B cell (primary cell): ENCODE measurements at regions not wholly inside any gene's neighbourhood (a gene's known extent, or its start where the extent isn't known, plus 50 kb on each side); places are given as distances from the start of the nearest gene placed in this dataset.
"Not testable (repeated sequence)": the region's sequence is repeated elsewhere in the genome, so short reads cannot be mapped to it uniquely, and the experiment has no call there.

Source experiments
- ATAC-seq: fragments of 200-7000 bp; cut with Tn5 transposase; one replicate; pipeline ENCODE4 v1.10.0; 2021; ENCODE audit warnings: low read depth, mild to moderate bottlenecking, moderate number of reproducible peaks, moderate library complexity
- CTCF ChIA-PET: fragments of 350-600 bp; sonication (Branson Sonifier 250); formaldehyde crosslinking; loops from one replicate; lab custom pipeline; 2021; ENCODE audit warnings: antibody characterized with exemption, inconsistent platforms; lab: Charles Lee
- POLR2A ChIA-PET: fragments of 350-600 bp; sonication (Branson Sonifier 250); formaldehyde crosslinking; loops from one replicate; lab custom pipeline; 2021; ENCODE audit warnings: antibody characterized with exemption; lab: Charles Lee
- DNase-seq: peaks from one replicate; pipeline ENCODE4 v3.0.0; 2013
- H2AFZ ChIP-seq: 2 replicates; pipeline ENCODE4 v1.6.1; 2012; ENCODE audit warnings: mild to moderate bottlenecking, low read depth, low read length; ENCODE audit not compliant: insufficient read depth, poor library complexity, severe bottlenecking
- H3K27ac ChIP-seq, 2 donors: 1 replicate in 1 of 2; 2 replicates in 1 of 2; pipeline ENCODE4 v1.5.1; 2012 to 2013; ENCODE audit warnings: low read length in 2 of 2, mild to moderate bottlenecking in 2 of 2, moderate library complexity in 1 of 2
- H3K27me3 ChIP-seq, 4 experiments: fragments of 200-600 bp in 1 of 4; sonication (generic) in 1 of 4; replicated peaks in 1 of 4; 1 replicate in 2 of 4; 2 replicates in 2 of 4; pipeline versions ENCODE4 v1.6.1 to v1.7.0; 2013 to 2016; ENCODE audit warnings: low read length in 3 of 4, mild to moderate bottlenecking in 2 of 4, mixed read lengths in 1 of 4, moderate library complexity in 1 of 4; ENCODE audit not compliant: insufficient read depth in 4 of 4, control insufficient read depth in 3 of 4; ENCODE audit errors: control extremely low read depth in 1 of 4
- H3K36me3 ChIP-seq, 2 experiments: replicated peaks in 1 of 2; 1 replicate in 1 of 2; 2 replicates in 1 of 2; pipeline versions ENCODE4 v1.6.1 to v1.7.1; 2013; ENCODE audit warnings: low read length in 1 of 2; ENCODE audit not compliant: insufficient read depth in 2 of 2, control insufficient read depth in 1 of 2; ENCODE audit errors: control extremely low read depth in 1 of 2, extremely low read depth in 1 of 2
- H3K4me1 ChIP-seq, 2 donors: fragments of 200-600 bp in 1 of 2; sonication (generic) in 1 of 2; 1 replicate in 1 of 2; 2 replicates in 1 of 2; pipeline versions ENCODE4 v1.5.1 to v1.6.1; 2013 to 2017; ENCODE audit warnings: low read length in 2 of 2; ENCODE audit not compliant: control insufficient read depth in 2 of 2, insufficient read depth in 2 of 2
- H3K4me2 ChIP-seq: replicated peaks from 2 replicates; pipeline ENCODE3; 2012; ENCODE audit warnings: mild to moderate bottlenecking, low read depth, low read length; ENCODE audit not compliant: poor library complexity, severe bottlenecking
- H3K4me3 ChIP-seq, 5 experiments: fragments of 200-600 bp in 1 of 5; sonication (generic) in 1 of 5; 1 replicate in 3 of 5; 2 replicates in 2 of 5; pipeline versions ENCODE4 v1.5.1 to v1.7.0; 2011 to 2016; ENCODE audit warnings: low read length in 4 of 5, mild to moderate bottlenecking in 4 of 5, low read depth in 2 of 5, control low read depth in 1 of 5, moderate library complexity in 1 of 5; ENCODE audit not compliant: insufficient read depth in 1 of 5; ENCODE audit errors: control extremely low read depth in 1 of 5, extremely low read depth in 1 of 5
- H3K79me2 ChIP-seq: fragments of 200-600 bp; sonication (generic); one replicate; pipeline ENCODE4 v1.6.0; 2016; ENCODE audit warnings: low read length; ENCODE audit not compliant: control insufficient read depth, insufficient read depth
- H3K9ac ChIP-seq: fragments of 200-600 bp; sonication (generic); 2 replicates; pipeline ENCODE4 v1.6.1; 2017; ENCODE audit warnings: mild to moderate bottlenecking, low read length, moderate library complexity
- H3K9me3 ChIP-seq, 3 donors: one replicate each; pipeline versions ENCODE4 v1.6.1 to v1.7.1; 2013; ENCODE audit warnings: low read length in 2 of 3; ENCODE audit not compliant: control insufficient read depth in 2 of 3, insufficient read depth in 1 of 3; ENCODE audit errors: control extremely low read depth in 1 of 3
- H4K20me1 ChIP-seq: 2 replicates; pipeline ENCODE4 v1.6.0; 2012; ENCODE audit warnings: mild to moderate bottlenecking, low read length; ENCODE audit not compliant: insufficient read depth, control insufficient read depth, poor library complexity, severe bottlenecking
- H3K27ac Mint-ChIP-seq: one replicate; pipeline ENCODE4 v1.8.0; 2021; ENCODE audit warnings: mixed read lengths
- H3K27me3 Mint-ChIP-seq: one replicate; pipeline ENCODE4 v1.8.0; 2021; ENCODE audit warnings: mixed read lengths
- H3K4me1 Mint-ChIP-seq: one replicate; pipeline ENCODE4 v1.8.0; 2021; ENCODE audit warnings: mixed read lengths
- H3K4me3 Mint-ChIP-seq: one replicate; pipeline ENCODE4 v1.8.0; 2021; ENCODE audit warnings: mixed read lengths
- H3K9me3 Mint-ChIP-seq: one replicate; pipeline ENCODE4 v1.8.0; 2022; ENCODE audit warnings: mixed read lengths; ENCODE audit not compliant: insufficient read depth
- CTCF ChIP-seq: fragments of 200-600 bp; IDR thresholded peaks from one replicate; pipeline ENCODE4 v1.8.0; 2022; ENCODE audit warnings: antibody characterized with exemption, mild to moderate bottlenecking
- EZH2 ChIP-seq: IDR thresholded peaks from 2 replicates; pipeline ENCODE4 v1.6.1; 2012; ENCODE audit warnings: borderline replicate concordance, low read depth, mild to moderate bottlenecking, moderate library complexity, low read length; ENCODE audit not compliant: insufficient read depth, poor library complexity, severe bottlenecking
- WGBS: methylation state at CpG from one replicate; pipeline ENCODE4 v1.1.5; 2013; ENCODE audit warnings: missing lambda C conversion rate; ENCODE audit not compliant: insufficient coverage; 5-methylcytosine and 5-hydroxymethylcytosine counted together
- intact Hi-C: fragments of 100-400 bp; cut with micrococcal nuclease; formaldehyde crosslinking; loops from one replicate; pipeline ENCODE4 v1.10.0; 2022

- Histone ChIP-seq H4K20me1 (no peaks in the 10 kb centered on the region), H3K36me3 (no peaks in the 10 kb centered on the region), H2AFZ (no peak overlapping the region), H3K27ac (no peak overlapping the region), H3K4me2 (no peak overlapping the region), H3K4me1 (no peaks in the 10 kb centered on the region), H3K27me3 (no peaks in the 10 kb centered on the region), H3K79me2 (no peaks in the 10 kb centered on the region), H3K9me3 (no peaks in the 10 kb centered on the region), H3K9ac (no peak overlapping the region), H3K4me3 (no peak overlapping the region)
- DNase-seq: no peak
- ATAC-seq: no peak
- ChIA-PET POLR2A (no interaction called here), CTCF (no interaction called here)
- no peak for TF ChIP-seq EZH2
- TF ChIP-seq CTCF: no peak
- no peaks in the 10 kb centered on the region for H3K9me3 Mint-ChIP-seq
- no peak overlapping the region for H3K27ac Mint-ChIP-seq
- intact Hi-C loops: no loop called here
- WGBS: 93% methylated on average over 15 of the region's 21 CpGs
- no peaks in the 10 kb centered on the region for H3K27me3 Mint-ChIP-seq
- no peak overlapping the region for H3K4me3 Mint-ChIP-seq
- H3K4me1 Mint-ChIP-seq: no peaks in the 10 kb centered on the region
Observed at GRCh38 chr4:45275862-45276261, 549.5 kb upstream of the GNPDA2 start.

GRCh38 chr4:45248106-45248505 is 521.8 kb upstream of the GNPDA2 start:
- H3K9me3 Mint-ChIP-seq, H4K20me1 ChIP-seq, H3K9ac ChIP-seq, CTCF ChIA-PET, H3K4me1 ChIP-seq, H2AFZ ChIP-seq, H3K36me3 ChIP-seq, H3K27ac ChIP-seq, H3K27me3 ChIP-seq, H3K27ac Mint-ChIP-seq, H3K4me3 ChIP-seq, H3K4me1 Mint-ChIP-seq, DNase-seq, H3K9me3 ChIP-seq, H3K27me3 Mint-ChIP-seq, intact Hi-C loops, H3K79me2 ChIP-seq, H3K4me3 Mint-ChIP-seq, H3K4me2 ChIP-seq, POLR2A ChIA-PET, ATAC-seq: not testable (repeated sequence)
- WGBS: no CpG with 5 or more reads among the region's 3 CpGs
